HG02840 (cell line): ENCODE measurements at regions not wholly inside any gene's neighbourhood (a gene's known extent, or its start where the extent isn't known, plus 50 kb on each side); places are given as distances from the start of the nearest gene placed in this dataset.
"Not testable (repeated sequence)": the region's sequence is repeated elsewhere in the genome, so short reads cannot be mapped to it uniquely, and the experiment has no call there.

Experiments
- ATAC-seq: cut with Tn5 transposase; IDR thresholded peaks from one replicate; pipeline ENCODE4 v1.9.1; 2021; ENCODE audit warnings: mild to moderate bottlenecking, moderate library complexity, moderate number of reproducible peaks; ENCODE audit not compliant: unreplicated experiment, low FRiP score

- no peak for ATAC-seq
Measured at GRCh38 chr10:56298941-56299340, 62.1 kb downstream of the ZWINT start.

GRCh38 chr10:56296618-56297017 is 64.4 kb downstream of the ZWINT start:
- no peak for ATAC-seq

DNA sequence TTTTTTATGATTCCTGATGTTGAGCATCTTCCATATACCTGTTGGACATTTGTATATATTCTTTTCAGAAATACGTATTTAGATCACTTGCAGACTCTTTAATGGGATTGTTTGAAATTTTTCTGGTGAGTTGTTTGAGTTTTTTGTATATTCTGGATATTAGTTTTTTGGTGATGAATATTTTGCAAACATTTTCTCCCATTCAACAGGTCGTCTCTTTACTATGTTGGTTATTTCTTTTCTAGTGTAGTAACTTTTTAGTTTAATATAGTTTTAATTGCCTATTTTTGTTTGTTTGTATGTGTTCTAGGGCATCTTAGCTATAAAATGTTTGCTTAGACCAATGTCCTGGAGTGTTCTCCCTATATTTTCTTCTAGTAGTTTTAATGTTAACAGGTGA is 72.7 kb downstream of the ZWINT start:
- ATAC-seq = no peak

DNA sequence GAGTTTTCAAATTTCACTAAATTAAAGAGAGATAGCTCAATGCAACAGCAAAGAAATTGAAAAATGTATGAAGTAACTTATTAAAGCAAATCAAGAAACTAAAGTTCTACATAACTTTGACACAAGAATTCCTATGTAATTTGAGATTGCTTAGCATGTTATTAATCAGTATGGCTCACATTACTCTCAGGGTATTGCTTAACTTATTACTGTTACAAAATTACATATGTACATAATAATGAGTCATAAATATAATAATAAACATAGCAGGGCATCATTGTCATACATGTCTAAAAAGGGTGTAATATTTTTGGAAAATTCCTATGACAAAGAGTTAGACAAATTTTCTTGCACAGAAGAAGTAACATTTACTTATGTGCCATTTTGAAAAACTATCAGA is 75.0 kb downstream of the ZWINT start:
- ATAC-seq = no peak

- no peak for ATAC-seq
Measured at GRCh38 chr10:56279270-56279669, 81.8 kb downstream of the ZWINT start.

- no peak for ATAC-seq
Measured at GRCh38 chr10:56269181-56269580, 91.9 kb downstream of the ZWINT start.

- ATAC-seq = no peak
Measured at GRCh38 chr10:56266120-56266519, 94.9 kb downstream of the ZWINT start.

DNA sequence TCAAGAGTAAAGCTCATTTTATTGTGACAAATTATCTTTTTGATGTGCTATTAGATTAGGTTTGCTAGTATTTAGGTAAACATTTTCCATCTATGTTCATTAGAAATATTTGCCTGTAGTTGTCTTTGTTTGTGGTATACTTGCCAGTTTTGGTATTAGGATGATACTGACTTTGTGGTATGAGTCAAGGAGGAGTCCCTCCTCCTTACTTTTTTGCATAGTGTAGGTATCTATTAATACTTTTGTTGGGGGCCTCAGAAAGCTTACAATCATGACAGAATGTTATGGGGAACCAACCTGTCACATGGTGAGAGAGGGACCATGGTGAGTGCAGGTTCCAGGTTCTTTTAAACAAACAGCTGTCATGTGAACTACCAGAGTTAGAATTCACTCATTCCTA is 102.1 kb downstream of the ZWINT start:
- ATAC-seq = no peak

DNA sequence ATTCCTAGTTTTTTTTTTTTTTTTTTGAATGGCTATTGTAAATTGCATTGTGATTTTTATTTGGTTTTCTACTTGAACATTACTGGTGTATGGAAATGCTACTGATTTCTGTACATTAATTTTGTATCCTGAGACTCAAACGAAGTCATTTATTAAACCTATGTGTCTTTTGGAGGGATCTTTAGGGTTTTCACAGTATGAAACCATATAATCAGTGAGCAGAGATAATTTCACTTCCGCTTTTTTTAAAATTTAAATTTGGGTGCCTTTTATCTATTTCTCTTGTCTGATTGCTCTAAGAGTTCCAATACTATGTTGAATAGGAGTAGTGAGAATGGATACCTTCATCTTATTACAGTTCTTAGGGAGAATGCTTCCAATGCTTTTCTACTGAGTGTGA is 102.7 kb downstream of the ZWINT start:
- ATAC-seq = no peak

GRCh38 chr10:56255298-56255697 is 105.8 kb downstream of the ZWINT start:
- ATAC-seq = no peak

DNA sequence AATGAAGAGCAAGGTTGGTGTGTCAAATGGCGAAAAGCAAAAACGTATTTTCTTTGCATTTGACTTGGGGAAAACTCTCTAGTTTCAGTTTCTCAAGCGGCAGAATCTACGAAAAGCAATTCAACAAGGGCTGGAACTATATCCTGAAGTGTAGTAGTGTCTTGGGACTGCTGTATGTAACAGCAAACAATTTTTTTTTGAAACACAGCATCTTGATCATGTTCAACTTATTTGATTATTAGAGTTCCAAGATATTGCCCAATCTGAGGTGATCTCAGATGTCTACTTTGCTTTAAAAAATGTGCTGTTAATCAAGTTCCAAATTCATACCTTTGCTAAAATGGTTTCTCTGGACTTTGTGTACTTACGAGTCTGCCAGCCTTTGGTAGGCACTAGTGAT is 120.6 kb downstream of the ZWINT start:
- no peak for ATAC-seq

DNA sequence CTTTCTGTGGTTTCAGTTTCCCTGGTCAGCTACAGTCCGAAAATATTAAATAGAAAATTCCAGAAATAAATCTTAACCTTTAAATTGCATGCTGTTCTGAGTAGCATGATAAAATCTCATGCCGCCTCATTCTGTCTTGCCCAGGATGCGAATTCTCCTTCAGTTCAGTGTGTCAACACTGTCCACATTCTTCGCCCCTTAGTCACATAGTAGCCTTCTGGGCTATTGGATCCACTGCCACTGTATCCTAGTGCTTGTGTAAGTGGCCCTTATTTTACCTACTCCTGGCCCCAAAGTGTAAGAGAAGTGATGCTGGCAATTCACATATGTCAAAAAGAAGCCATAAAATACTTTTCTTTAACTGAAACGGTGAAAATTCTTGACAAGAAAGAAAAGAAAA is 129.6 kb downstream of the ZWINT start:
- ATAC-seq = no peak

DNA sequence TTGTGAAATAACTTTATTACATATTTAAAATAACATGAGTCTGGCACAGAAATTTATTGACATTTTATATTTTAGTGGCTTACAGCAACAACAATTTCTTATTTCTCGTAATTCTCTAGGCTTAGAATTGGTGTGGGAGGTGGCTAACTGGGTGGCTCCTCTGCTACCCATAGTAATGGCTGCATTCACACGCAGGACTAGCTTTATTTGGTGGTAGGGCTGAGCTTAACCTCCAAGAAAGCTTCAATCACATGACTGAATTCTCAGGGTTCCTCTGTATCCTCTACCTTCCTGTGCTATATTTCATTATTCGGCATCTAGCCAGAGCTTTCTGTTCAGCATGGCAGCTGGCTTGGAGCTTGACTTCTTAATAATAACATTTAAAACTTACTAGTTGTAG is 138.8 kb downstream of the ZWINT start:
- no peak for ATAC-seq

GRCh38 chr10:56212951-56213350 is 148.1 kb downstream of the ZWINT start:
- no peak for ATAC-seq

- ATAC-seq = no peak
Measured at GRCh38 chr10:56181607-56182006, 179.5 kb downstream of the ZWINT start.

GRCh38 chr10:56178210-56178609 is 182.8 kb downstream of the ZWINT start:
- ATAC-seq = no peak

DNA sequence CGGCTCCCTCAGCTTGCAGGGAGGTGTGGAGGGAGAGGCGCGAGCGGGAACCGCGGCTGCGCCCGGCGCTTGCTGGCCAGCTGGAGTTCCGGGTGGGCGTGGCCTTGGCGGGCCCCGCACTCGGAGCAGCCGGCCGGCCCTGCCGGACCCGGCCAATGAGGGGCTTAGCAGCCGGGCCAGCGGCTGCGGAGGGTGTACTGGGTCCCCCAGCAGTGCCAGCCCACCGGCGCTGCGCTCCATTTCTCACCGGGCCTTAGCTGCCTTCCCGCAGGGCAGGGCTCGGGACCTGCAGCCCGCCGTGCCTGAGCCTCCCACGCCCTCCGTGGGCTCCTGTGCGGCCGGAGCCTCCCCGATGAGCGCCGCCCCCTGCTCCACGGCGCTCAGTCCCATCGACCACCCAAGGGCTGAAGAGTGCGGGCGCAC is 206.0 kb downstream of the ZWINT start:
- ATAC-seq = not testable (repeated sequence)

DNA sequence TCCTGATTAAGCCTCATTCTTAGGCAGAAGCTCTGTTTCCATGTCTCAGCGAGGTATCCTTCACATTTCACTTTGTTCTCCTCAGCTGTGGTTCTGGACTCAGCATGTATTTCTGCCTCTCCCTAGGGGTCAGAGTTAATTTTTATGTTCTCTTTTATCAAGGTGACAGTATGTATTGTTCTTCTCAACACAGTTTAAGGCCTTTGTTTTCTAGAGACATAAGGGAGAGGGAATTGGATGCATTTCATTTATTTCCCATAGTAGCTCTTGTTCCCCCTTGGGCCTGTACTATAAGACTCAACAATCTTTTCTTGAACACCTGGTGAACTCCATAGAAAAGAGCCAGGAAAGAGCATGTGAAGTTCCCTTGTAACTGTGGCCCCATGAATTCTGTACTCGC is 214.3 kb downstream of the ZWINT start:
- ATAC-seq = no peak

DNA sequence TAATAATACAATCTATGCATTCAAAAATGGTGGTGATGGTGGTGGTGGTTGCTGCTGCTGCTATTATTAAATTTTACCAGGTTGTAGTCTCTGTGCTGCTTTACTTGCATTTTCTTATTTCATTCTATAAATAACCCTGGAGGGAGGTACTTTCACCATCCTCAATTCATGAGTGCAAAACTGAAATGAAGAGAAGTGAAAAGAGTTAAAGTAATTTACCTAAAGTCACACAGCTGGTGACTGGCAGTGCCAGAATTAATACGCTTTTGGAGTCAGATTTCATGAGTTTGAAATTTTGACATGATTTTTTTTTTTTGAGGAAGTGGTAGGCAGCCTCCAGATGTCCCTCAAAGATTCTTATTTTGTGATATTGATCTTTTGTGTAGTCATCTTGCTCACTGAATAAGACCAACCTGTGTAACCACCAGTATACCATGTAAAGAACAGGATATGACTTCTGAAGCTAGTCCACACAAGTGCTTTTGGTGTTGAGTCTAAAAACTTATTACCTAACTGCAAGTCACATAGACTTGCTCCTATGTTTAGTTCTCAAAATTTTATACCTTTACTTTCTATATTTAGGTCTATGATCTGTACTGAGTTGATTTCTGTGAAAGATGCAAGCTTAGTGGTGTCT is 218.8 kb downstream of the ZWINT start:
- ATAC-seq = peak; percentile 87

DNA sequence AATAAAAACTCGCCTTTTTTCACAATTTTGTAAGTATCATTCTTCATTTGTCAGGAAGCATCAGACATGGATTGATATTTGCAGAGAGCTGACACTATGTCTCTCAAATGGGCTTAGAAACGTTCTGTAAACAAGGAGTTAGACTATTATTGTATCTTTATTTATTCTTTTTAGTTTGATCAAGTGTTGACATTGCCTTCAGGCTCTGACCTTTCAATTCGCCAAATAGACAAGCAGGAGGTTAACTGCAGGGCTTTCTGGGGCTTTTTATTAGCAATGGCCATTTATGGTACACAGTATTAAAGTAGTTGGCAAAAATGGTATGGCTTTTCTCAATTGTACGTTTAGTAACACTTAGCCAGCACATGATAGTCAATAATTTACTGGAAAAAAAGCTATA is 221.7 kb downstream of the ZWINT start:
- ATAC-seq = no peak

DNA sequence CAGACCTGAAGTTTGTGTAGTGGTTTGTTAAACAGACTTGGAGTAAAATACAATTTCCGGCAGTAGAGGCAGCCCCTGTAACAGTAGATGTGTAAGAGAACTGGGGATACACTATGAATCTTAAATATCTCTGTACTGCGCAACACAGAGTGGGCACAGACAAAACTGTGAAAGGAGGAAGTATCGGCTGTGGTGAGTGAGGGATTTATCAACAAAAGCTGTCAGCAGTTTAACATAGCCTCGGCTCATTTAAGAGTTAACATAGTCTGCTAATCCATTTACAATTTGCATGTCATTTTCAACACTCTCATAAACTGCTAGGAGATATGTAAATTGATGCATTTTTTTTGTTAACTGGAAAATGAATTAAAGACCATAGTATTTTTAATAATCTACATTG is 225.2 kb downstream of the ZWINT start:
- ATAC-seq = no peak

- ATAC-seq = no peak
Measured at GRCh38 chr10:56123247-56123646, 237.8 kb downstream of the ZWINT start.

DNA sequence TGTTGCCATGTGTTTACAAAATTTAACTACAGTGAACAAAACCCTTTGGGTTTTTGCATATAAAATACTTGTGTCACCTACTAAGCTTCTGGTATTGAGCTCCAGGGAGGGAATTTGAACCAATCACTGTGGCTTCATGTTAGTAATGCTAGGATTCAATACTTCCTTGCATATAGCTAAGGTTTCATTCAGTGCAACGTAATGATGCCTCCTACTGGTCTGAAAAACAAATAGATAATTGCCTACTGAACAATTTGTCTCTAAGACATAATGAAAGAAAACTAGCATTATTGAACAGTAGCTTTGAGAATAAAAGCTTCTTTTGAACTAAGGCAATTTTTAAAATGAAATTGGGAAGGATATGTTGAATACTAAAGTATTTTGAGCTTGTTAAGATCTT is 244.4 kb downstream of the ZWINT start:
- ATAC-seq = no peak
